Ovary (tissue), 3 donors: ENCODE measurements at regions not wholly inside any gene's neighbourhood (a gene's known extent, or its start where the extent isn't known, plus 50 kb on each side); places are given as distances from the start of the nearest gene placed in this dataset.

Experiments used
- CTCF ChIP-seq, 3 donors: fragments of 450-650 bp in 2 of 3; fragments of 200-600 bp in 1 of 3; IDR thresholded peaks; one replicate each; pipeline versions ENCODE4 v1.5.1 to v1.8.0; 2016 to 2022; ENCODE audit warnings: antibody characterized with exemption in 3 of 3, mild to moderate bottlenecking in 1 of 3
- EP300 ChIP-seq: sonication (generic); formaldehyde crosslinking; IDR thresholded peaks from one replicate; pipeline ENCODE4 v1.6.1; 2017; ENCODE audit warnings: antibody characterized with exemption
- POLR2A ChIP-seq: fragments of 450-650 bp; IDR thresholded peaks from one replicate; pipeline ENCODE4 v1.6.1; 2017; ENCODE audit warnings: antibody characterized with exemption, mild to moderate bottlenecking, moderate library complexity
- donor health status: DM: no; HTN: no; CAD: no.

- TF ChIP-seq CTCF (IDR thresholded peaks at IDR 0.05) (no peak), POLR2A (no peak), EP300 (no peak)
Measured at GRCh38 chr6:4636191-4636880, 139.9 kb upstream of the CDYL start.
